HepG2 (cell line): ENCODE measurements at regions not wholly inside any gene's neighbourhood (a gene's known extent, or its start where the extent isn't known, plus 50 kb on each side); places are given as distances from the start of the nearest gene placed in this dataset.

Experiments
- ATAC-seq: fragments of 200-7000 bp; cut with Tn5 transposase; 3 replicates; pipeline ENCODE4 v1.9.1; 2020; ENCODE audit warnings: mild to moderate bottlenecking, moderate library complexity
- BruUV-seq: library from RNA; stranded (reverse); fragments of 400-500 nt; replicated peaks from 2 replicates; lab custom pipeline; 2021; lab: Mats Ljungman, UMichigan
- CTCF ChIA-PET: fragments of 300-600 bp; formaldehyde crosslinking; extraction: SDS; loops from one replicate; lab custom pipeline; 2021; ENCODE audit warnings: low total read pairs, inconsistent platforms, low intra/inter-chr PET ratio; lab: Yijun Ruan, JAX
- POLR2A ChIA-PET: fragments of 350-600 bp; sonication (Branson Sonifier 250); formaldehyde crosslinking; loops from one replicate; lab custom pipeline; 2020; ENCODE audit warnings: antibody characterized with exemption, inconsistent platforms; lab: Yijun Ruan, JAX
- DNase-seq: peaks from one replicate; pipeline ENCODE4 v3.0.0-alpha.2; 2015; ENCODE audit warnings: low spot score
- FAIRE-seq: peaks from 3 replicates; lab custom pipeline; 2011; peaks lifted over from hg19 to GRCh38; lab: Jason Lieb, UNC
- H2AFZ ChIP-seq: one replicate; pipeline ENCODE4 v1.6.1; 2011; ENCODE audit warnings: low read length, inconsistent platforms
- H3K27ac ChIP-seq: fragments of 300-600 bp; 3 replicates; pipeline ENCODE4 v1.8.0; 2011; ENCODE audit warnings: mixed run types, mild to moderate bottlenecking, mixed read lengths, low read length, inconsistent platforms; ENCODE audit not compliant: insufficient read depth; ENCODE audit errors: extremely low read length
- H3K27me3 ChIP-seq, 2 experiments: fragments of 200-600 bp in 1 of 2; 2 replicates in 1 of 2; 3 replicates in 1 of 2; pipeline versions ENCODE4 v1.6.0 to v1.8.0; 2011; ENCODE audit warnings: low read length in 2 of 2, mild to moderate bottlenecking in 2 of 2, moderate library complexity in 2 of 2, inconsistent platforms in 1 of 2; ENCODE audit not compliant: insufficient read depth in 2 of 2, control insufficient read depth in 1 of 2
- H3K36me3 ChIP-seq, 2 experiments: fragments of 200-600 bp in 1 of 2; replicated peaks in 1 of 2; 2 replicates in 1 of 2; 3 replicates in 1 of 2; pipeline versions ENCODE4 v1.5.1 to v1.8.0; 2011; ENCODE audit warnings: low read length in 2 of 2, inconsistent platforms in 1 of 2; ENCODE audit not compliant: insufficient read depth in 2 of 2, control insufficient read depth in 1 of 2
- H3K4me1 ChIP-seq: 2 replicates; pipeline ENCODE4 v1.5.1; 2012; ENCODE audit warnings: low read length, inconsistent platforms; ENCODE audit not compliant: insufficient read depth
- H3K4me2 ChIP-seq: 2 replicates; pipeline ENCODE4 v1.6.0; 2011; ENCODE audit warnings: low read depth, low read length, inconsistent platforms
- H3K4me3 ChIP-seq, 3 experiments: fragments of 200-600 bp in 1 of 3; sonication (generic), shearing (Covaris generic) in 1 of 3; replicated peaks in 1 of 3; 2 replicates each; pipeline ENCODE4 v1.5.1; 2011 to 2016; ENCODE audit warnings: low read length in 3 of 3, inconsistent platforms in 2 of 3, low read depth in 2 of 3, mild to moderate bottlenecking in 2 of 3, control low read depth in 1 of 3, mixed read lengths in 1 of 3; ENCODE audit not compliant: insufficient read depth in 1 of 3
- H3K79me2 ChIP-seq: one replicate; pipeline ENCODE4 v1.6.1; 2011; ENCODE audit warnings: low read length, inconsistent platforms; ENCODE audit not compliant: insufficient read depth
- H3K9ac ChIP-seq: 2 replicates; pipeline ENCODE4 v1.6.0; 2011; ENCODE audit warnings: mild to moderate bottlenecking, low read depth, low read length, inconsistent platforms; ENCODE audit not compliant: insufficient read depth
- H3K9me3 ChIP-seq: 2 replicates; pipeline ENCODE4 v1.5.1; 2012; ENCODE audit warnings: mild to moderate bottlenecking, low read length
- H4K20me1 ChIP-seq: 2 replicates; pipeline ENCODE4 v1.6.0; 2011; ENCODE audit warnings: inconsistent platforms, mild to moderate bottlenecking, low read length, moderate library complexity; ENCODE audit not compliant: insufficient read depth
- ATRX ChIP-seq: sonication (generic); formaldehyde crosslinking; IDR thresholded peaks from 2 replicates; pipeline ENCODE4 v1.4.0; 2020; ENCODE audit warnings: missing genetic modification reagents, borderline replicate concordance
- CTCF ChIP-seq: sonication (generic); formaldehyde crosslinking; IDR thresholded peaks from 2 replicates; pipeline ENCODE4 v1.5.0; 2020; ENCODE audit warnings: mild to moderate bottlenecking, missing genetic modification reagents, moderate library complexity
- EHMT2 ChIP-seq: fragments of 200-600 bp; sonication (generic); IDR thresholded peaks from 2 replicates; pipeline ENCODE4 v1.7.0; 2017; ENCODE audit warnings: antibody characterized with exemption, low read depth, low read length, borderline replicate concordance
- RAD21 ChIP-seq: fragments of 450-650 bp; formaldehyde crosslinking; IDR thresholded peaks from 2 replicates; pipeline ENCODE4 v1.5.0; 2020; ENCODE audit warnings: mild to moderate bottlenecking
- RORA ChIP-seq: sonication (generic); formaldehyde crosslinking; IDR thresholded peaks from 2 replicates; pipeline ENCODE4 v1.5.0; 2020; ENCODE audit warnings: mild to moderate bottlenecking, missing genetic modification reagents, moderate library complexity
- SMC3 ChIP-seq: IDR thresholded peaks from 2 replicates; pipeline ENCODE4 v1.6.1; 2011; ENCODE audit warnings: low read length, improper control_type of control experiment
- STAG1 ChIP-seq: sonication (generic); formaldehyde crosslinking; IDR thresholded peaks from 2 replicates; pipeline ENCODE4 v1.4.0; 2020; ENCODE audit warnings: missing genetic modification reagents
- SYNCRIP ChIP-seq: fragments of 200-400 bp; formaldehyde crosslinking; IDR thresholded peaks from 2 replicates; pipeline ENCODE4 v1.6.1; 2018; ENCODE audit warnings: mild to moderate bottlenecking, low read depth, low read length; ENCODE audit not compliant: insufficient read depth
- TARDBP ChIP-seq: sonication (generic); formaldehyde crosslinking; IDR thresholded peaks from 2 replicates; pipeline ENCODE4 v1.8.0; 2022; ENCODE audit warnings: mild to moderate bottlenecking, missing genetic modification reagents
- WGBS: methylation state at CpG from one replicate; pipeline ENCODE4 v1.1.6; 2017; ENCODE audit warnings: low lambda C conversion rate; 5-methylcytosine and 5-hydroxymethylcytosine counted together
- in situ Hi-C: cut with HindIII; loops from 2 replicates; pipeline ENCODE4 v1.10.0; 2017; ENCODE audit warnings: low pct_unique_long_range_greater_than_20kb; ENCODE audit not compliant: extremely low pct_ligation_motif_present
- intact Hi-C: fragments of 100-400 bp; cut with micrococcal nuclease; formaldehyde crosslinking; loops from one replicate; pipeline ENCODE4 v1.10.0; 2022; ENCODE audit not compliant: unreplicated experiment
- TF ChIP-seq, protein P1 (sequence below): sonication (generic); formaldehyde crosslinking; IDR thresholded peaks from 2 replicates; pipeline ENCODE4 v1.4.0; 2020; ENCODE audit warnings: mild to moderate bottlenecking, low read depth, missing genetic modification reagents
- TF ChIP-seq, protein P2 (sequence below): sonication (generic); formaldehyde crosslinking; IDR thresholded peaks from 2 replicates; pipeline ENCODE4 v1.5.0; 2020; ENCODE audit warnings: missing genetic modification reagents, mild to moderate bottlenecking, borderline replicate concordance

DNA sequence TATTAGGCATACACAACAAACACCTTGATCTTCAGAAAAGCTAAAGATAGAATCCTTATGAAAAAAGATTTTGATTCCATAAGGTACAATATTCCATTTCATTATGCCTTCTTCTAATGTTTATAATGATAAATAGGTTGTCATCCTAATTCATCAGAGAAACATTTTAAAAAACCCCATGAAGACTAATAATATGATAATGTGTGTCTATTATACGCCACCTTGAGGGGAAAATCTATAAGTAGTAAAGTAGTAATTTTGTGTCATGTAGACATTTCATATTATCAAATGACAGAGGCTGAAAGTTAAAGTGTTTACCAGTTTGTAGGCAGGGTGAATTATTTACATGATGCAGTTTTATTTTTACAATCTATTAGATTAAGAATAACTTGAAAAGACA is 524.3 kb downstream of the GBE1 start:
- CTCF ChIA-PET, result no interaction called here
- Histone ChIP-seq H3K9ac (no peak overlapping the region), H3K9me3 (no peaks in the 10 kb centered on the region), H3K27ac (no peak overlapping the region), H4K20me1 (no peaks in the 10 kb centered on the region), H3K4me1 (no peaks in the 10 kb centered on the region), H3K36me3 (no peaks in the 10 kb centered on the region), H3K27me3 (no peaks in the 10 kb centered on the region), H3K4me2 (no peak overlapping the region), H3K4me3 (no peak overlapping the region), H2AFZ (no peak overlapping the region), H3K79me2 (no peaks in the 10 kb centered on the region)
- in situ Hi-C loops (no loop called here), intact Hi-C loops (no loop called here)
- TF ChIP-seq TARDBP (CRISPR knock-in tag), result no peak
- POLR2A ChIA-PET, result no interaction called here
- BruUV-seq, result no TSS peak
- WGBS, result 6% methylated on average over 1 of the region's 1 CpG
- FAIRE-seq, result no peak
- ATAC-seq, result no peak
- DNase-seq, result no peak

- no TSS peak for BruUV-seq
- Histone ChIP-seq H3K9ac (no peak overlapping the region), H3K4me1 (no peaks in the 10 kb centered on the region), H3K27ac (no peak overlapping the region), H3K4me3 (no peak overlapping the region), H4K20me1 (no peaks in the 10 kb centered on the region), H3K27me3 (no peaks in the 10 kb centered on the region; a peak in 1 of 5 replicates), H3K79me2 (no peaks in the 10 kb centered on the region), H2AFZ (no peak overlapping the region), H3K9me3 (no peaks in the 10 kb centered on the region), H3K4me2 (no peak overlapping the region), H3K36me3 (no peaks in the 10 kb centered on the region)
- ATAC-seq (peak; percentile 82), DNase-seq (peak; percentile 23), FAIRE-seq (no peak)
- in situ Hi-C loops, result loop anchor here (10.0 kb wide), 1 partner anchor 117 kb away; no protein-coding TSS in a partner anchor
- ChIA-PET CTCF (interaction anchor here (1.5 kb wide), 1 partner anchor 121 kb away, joined by 23 read pairs; no protein-coding TSS in a partner anchor), POLR2A (no interaction called here)
- intact Hi-C loops, result loop anchor here (1.0 to 10.0 kb wide), 4 partner anchors 83 to 427 kb away; no protein-coding TSS in a partner anchor
- TF ChIP-seq, protein P1, sequence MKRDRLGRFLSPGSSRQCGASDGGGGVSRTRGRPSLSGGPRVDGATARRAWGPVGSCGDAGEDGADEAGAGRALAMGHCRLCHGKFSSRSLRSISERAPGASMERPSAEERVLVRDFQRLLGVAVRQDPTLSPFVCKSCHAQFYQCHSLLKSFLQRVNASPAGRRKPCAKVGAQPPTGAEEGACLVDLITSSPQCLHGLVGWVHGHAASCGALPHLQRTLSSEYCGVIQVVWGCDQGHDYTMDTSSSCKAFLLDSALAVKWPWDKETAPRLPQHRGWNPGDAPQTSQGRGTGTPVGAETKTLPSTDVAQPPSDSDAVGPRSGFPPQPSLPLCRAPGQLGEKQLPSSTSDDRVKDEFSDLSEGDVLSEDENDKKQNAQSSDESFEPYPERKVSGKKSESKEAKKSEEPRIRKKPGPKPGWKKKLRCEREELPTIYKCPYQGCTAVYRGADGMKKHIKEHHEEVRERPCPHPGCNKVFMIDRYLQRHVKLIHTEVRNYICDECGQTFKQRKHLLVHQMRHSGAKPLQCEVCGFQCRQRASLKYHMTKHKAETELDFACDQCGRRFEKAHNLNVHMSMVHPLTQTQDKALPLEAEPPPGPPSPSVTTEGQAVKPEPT, result no peak
- TF ChIP-seq, protein P2, sequence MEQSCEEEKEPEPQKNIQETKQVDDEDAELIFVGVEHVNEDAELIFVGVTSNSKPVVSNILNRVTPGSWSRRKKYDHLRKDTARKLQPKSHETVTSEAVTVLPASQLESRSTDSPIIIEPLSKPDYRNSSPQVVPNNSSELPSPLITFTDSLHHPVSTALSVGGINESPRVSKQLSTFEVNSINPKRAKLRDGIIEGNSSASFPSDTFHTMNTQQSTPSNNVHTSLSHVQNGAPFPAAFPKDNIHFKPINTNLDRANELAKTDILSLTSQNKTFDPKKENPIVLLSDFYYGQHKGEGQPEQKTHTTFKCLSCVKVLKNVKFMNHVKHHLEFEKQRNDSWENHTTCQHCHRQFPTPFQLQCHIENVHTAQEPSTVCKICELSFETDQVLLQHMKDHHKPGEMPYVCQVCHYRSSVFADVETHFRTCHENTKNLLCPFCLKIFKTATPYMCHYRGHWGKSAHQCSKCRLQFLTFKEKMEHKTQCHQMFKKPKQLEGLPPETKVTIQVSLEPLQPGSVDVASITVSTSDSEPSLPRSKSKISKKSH (CRISPR knock-in tag), result no peak
- no peak for TF ChIP-seq EHMT2
- TF ChIP-seq CTCF (CRISPR knock-in tag), result peak; percentile 80
- no peak for TF ChIP-seq SYNCRIP
- TF ChIP-seq SMC3, result peak; percentile 76
- TF ChIP-seq STAG1, result peak; percentile 86
- TF ChIP-seq RAD21 (CRISPR knock-in tag), result peak; percentile 67
- no peak for TF ChIP-seq RORA (CRISPR knock-in tag)
- no peak for TF ChIP-seq ATRX (CRISPR knock-in tag)
- 0% methylated on average over 1 of the region's 1 CpG for WGBS
Observed at GRCh38 chr3:81218023-81218422, 543.4 kb downstream of the GBE1 start.
